B cell (primary cell): ENCODE measurements at regions not wholly inside any gene's neighbourhood (a gene's known extent, or its start where the extent isn't known, plus 50 kb on each side); places are given as distances from the start of the nearest gene placed in this dataset.

ENCODE experiments used
- ATAC-seq: fragments of 200-7000 bp; cut with Tn5 transposase; one replicate; pipeline ENCODE4 v1.10.0; 2021; ENCODE audit warnings: low read depth, mild to moderate bottlenecking, moderate number of reproducible peaks, moderate library complexity
- CTCF ChIA-PET: fragments of 350-600 bp; sonication (Branson Sonifier 250); formaldehyde crosslinking; loops from one replicate; lab custom pipeline; 2021; ENCODE audit warnings: antibody characterized with exemption, inconsistent platforms; lab: Charles Lee
- POLR2A ChIA-PET: fragments of 350-600 bp; sonication (Branson Sonifier 250); formaldehyde crosslinking; loops from one replicate; lab custom pipeline; 2021; ENCODE audit warnings: antibody characterized with exemption; lab: Charles Lee
- DNase-seq: peaks from one replicate; pipeline ENCODE4 v3.0.0; 2013
- H2AFZ ChIP-seq: 2 replicates; pipeline ENCODE4 v1.6.1; 2012; ENCODE audit warnings: mild to moderate bottlenecking, low read depth, low read length; ENCODE audit not compliant: insufficient read depth, poor library complexity, severe bottlenecking
- H3K27ac ChIP-seq, 2 donors: 1 replicate in 1 of 2; 2 replicates in 1 of 2; pipeline ENCODE4 v1.5.1; 2012 to 2013; ENCODE audit warnings: low read length in 2 of 2, mild to moderate bottlenecking in 2 of 2, moderate library complexity in 1 of 2
- H3K27me3 ChIP-seq, 4 experiments: fragments of 200-600 bp in 1 of 4; sonication (generic) in 1 of 4; replicated peaks in 1 of 4; 1 replicate in 2 of 4; 2 replicates in 2 of 4; pipeline versions ENCODE4 v1.6.1 to v1.7.0; 2013 to 2016; ENCODE audit warnings: low read length in 3 of 4, mild to moderate bottlenecking in 2 of 4, mixed read lengths in 1 of 4, moderate library complexity in 1 of 4; ENCODE audit not compliant: insufficient read depth in 4 of 4, control insufficient read depth in 3 of 4; ENCODE audit errors: control extremely low read depth in 1 of 4
- H3K36me3 ChIP-seq, 2 experiments: replicated peaks in 1 of 2; 1 replicate in 1 of 2; 2 replicates in 1 of 2; pipeline versions ENCODE4 v1.6.1 to v1.7.1; 2013; ENCODE audit warnings: low read length in 1 of 2; ENCODE audit not compliant: insufficient read depth in 2 of 2, control insufficient read depth in 1 of 2; ENCODE audit errors: control extremely low read depth in 1 of 2, extremely low read depth in 1 of 2
- H3K4me1 ChIP-seq, 2 donors: fragments of 200-600 bp in 1 of 2; sonication (generic) in 1 of 2; 1 replicate in 1 of 2; 2 replicates in 1 of 2; pipeline versions ENCODE4 v1.5.1 to v1.6.1; 2013 to 2017; ENCODE audit warnings: low read length in 2 of 2; ENCODE audit not compliant: control insufficient read depth in 2 of 2, insufficient read depth in 2 of 2
- H3K4me2 ChIP-seq: replicated peaks from 2 replicates; pipeline ENCODE3; 2012; ENCODE audit warnings: mild to moderate bottlenecking, low read depth, low read length; ENCODE audit not compliant: poor library complexity, severe bottlenecking
- H3K4me3 ChIP-seq, 5 experiments: fragments of 200-600 bp in 1 of 5; sonication (generic) in 1 of 5; 1 replicate in 3 of 5; 2 replicates in 2 of 5; pipeline versions ENCODE4 v1.5.1 to v1.7.0; 2011 to 2016; ENCODE audit warnings: low read length in 4 of 5, mild to moderate bottlenecking in 4 of 5, low read depth in 2 of 5, control low read depth in 1 of 5, moderate library complexity in 1 of 5; ENCODE audit not compliant: insufficient read depth in 1 of 5; ENCODE audit errors: control extremely low read depth in 1 of 5, extremely low read depth in 1 of 5
- H3K79me2 ChIP-seq: fragments of 200-600 bp; sonication (generic); one replicate; pipeline ENCODE4 v1.6.0; 2016; ENCODE audit warnings: low read length; ENCODE audit not compliant: control insufficient read depth, insufficient read depth
- H3K9ac ChIP-seq: fragments of 200-600 bp; sonication (generic); 2 replicates; pipeline ENCODE4 v1.6.1; 2017; ENCODE audit warnings: mild to moderate bottlenecking, low read length, moderate library complexity
- H3K9me3 ChIP-seq, 3 donors: one replicate each; pipeline versions ENCODE4 v1.6.1 to v1.7.1; 2013; ENCODE audit warnings: low read length in 2 of 3; ENCODE audit not compliant: control insufficient read depth in 2 of 3, insufficient read depth in 1 of 3; ENCODE audit errors: control extremely low read depth in 1 of 3
- H4K20me1 ChIP-seq: 2 replicates; pipeline ENCODE4 v1.6.0; 2012; ENCODE audit warnings: mild to moderate bottlenecking, low read length; ENCODE audit not compliant: insufficient read depth, control insufficient read depth, poor library complexity, severe bottlenecking
- H3K27ac Mint-ChIP-seq: one replicate; pipeline ENCODE4 v1.8.0; 2021; ENCODE audit warnings: mixed read lengths
- H3K27me3 Mint-ChIP-seq: one replicate; pipeline ENCODE4 v1.8.0; 2021; ENCODE audit warnings: mixed read lengths
- H3K4me1 Mint-ChIP-seq: one replicate; pipeline ENCODE4 v1.8.0; 2021; ENCODE audit warnings: mixed read lengths
- H3K4me3 Mint-ChIP-seq: one replicate; pipeline ENCODE4 v1.8.0; 2021; ENCODE audit warnings: mixed read lengths
- H3K9me3 Mint-ChIP-seq: one replicate; pipeline ENCODE4 v1.8.0; 2022; ENCODE audit warnings: mixed read lengths; ENCODE audit not compliant: insufficient read depth
- CTCF ChIP-seq: fragments of 200-600 bp; IDR thresholded peaks from one replicate; pipeline ENCODE4 v1.8.0; 2022; ENCODE audit warnings: antibody characterized with exemption, mild to moderate bottlenecking
- EZH2 ChIP-seq: IDR thresholded peaks from 2 replicates; pipeline ENCODE4 v1.6.1; 2012; ENCODE audit warnings: borderline replicate concordance, low read depth, mild to moderate bottlenecking, moderate library complexity, low read length; ENCODE audit not compliant: insufficient read depth, poor library complexity, severe bottlenecking
- WGBS: methylation state at CpG from one replicate; pipeline ENCODE4 v1.1.5; 2013; ENCODE audit warnings: missing lambda C conversion rate; ENCODE audit not compliant: insufficient coverage; 5-methylcytosine and 5-hydroxymethylcytosine counted together
- intact Hi-C: fragments of 100-400 bp; cut with micrococcal nuclease; formaldehyde crosslinking; loops from one replicate; pipeline ENCODE4 v1.10.0; 2022

GRCh38 chr3:111314181-111314873, 227.7 kb upstream of the CD96 start:
- POLR2A ChIA-PET, result no interaction called here
- no peak overlapping the region for H3K27ac Mint-ChIP-seq

GRCh38 chr3:111314898-111315297, 227.1 kb upstream of the CD96 start:
- Histone ChIP-seq H2AFZ (no peak overlapping the region), H3K36me3 (no peaks in the 10 kb centered on the region), H3K79me2 (no peaks in the 10 kb centered on the region), H3K4me1 (peaks cover 0 to 20% of the 10 kb centered on the region in 2 donors), H4K20me1 (no peaks in the 10 kb centered on the region), H3K9ac (no peak overlapping the region), H3K4me3 (no peak overlapping the region), H3K4me2 (no peak overlapping the region), H3K27ac (no peak overlapping the region), H3K9me3 (no peaks in the 10 kb centered on the region), H3K27me3 (peaks cover 0 to 4% (median 0%) of the 10 kb centered on the region in 4 experiments)
- Mint-ChIP-seq H3K27me3 (no peaks in the 10 kb centered on the region), H3K9me3 (no peaks in the 10 kb centered on the region), H3K27ac (no peak overlapping the region), H3K4me1 (peaks cover 14% of the 10 kb centered on the region), H3K4me3 (no peak overlapping the region)
- 100% methylated on average over 1 of the region's 5 CpGs for WGBS
- DNase-seq (no peak), ATAC-seq (no peak)
- ChIA-PET POLR2A (no interaction called here), CTCF (no interaction called here)
- TF ChIP-seq EZH2 (no peak), CTCF (no peak)
- intact Hi-C loops, result no loop called here

More at GRCh38 chr3:111314181-111314873, 227.7 kb upstream of the CD96 start:
- intact Hi-C loops, result no loop called here
- H3K9ac ChIP-seq, result no peak overlapping the region
- peaks cover 14% of the 10 kb centered on the region for H3K4me1 Mint-ChIP-seq
- no peak overlapping the region for H2AFZ ChIP-seq
- H3K27me3 ChIP-seq, result peaks cover 0 to 4% (median 0%) of the 10 kb centered on the region in 4 experiments
- H3K79me2 ChIP-seq, result no peaks in the 10 kb centered on the region
- CTCF ChIA-PET, result no interaction called here
- no peaks in the 10 kb centered on the region for H3K9me3 Mint-ChIP-seq
- no peaks in the 10 kb centered on the region for H3K9me3 ChIP-seq
- ATAC-seq, result no peak
- DNase-seq, result no peak
- no peaks in the 10 kb centered on the region for H3K36me3 ChIP-seq
- H3K27ac ChIP-seq, result no peak overlapping the region
- H3K4me2 ChIP-seq, result no peak overlapping the region
- peaks cover 0 to 20% of the 10 kb centered on the region in 2 donors for H3K4me1 ChIP-seq
- TF ChIP-seq CTCF (no peak), EZH2 (no peak)
- H3K4me3 Mint-ChIP-seq, result no peak overlapping the region
- H4K20me1 ChIP-seq, result no peaks in the 10 kb centered on the region
- no peak overlapping the region for H3K4me3 ChIP-seq
- H3K27me3 Mint-ChIP-seq, result no peaks in the 10 kb centered on the region
